ENCODE measurements at regions not wholly inside any gene's neighbourhood (a gene's known extent, or its start where the extent isn't known, plus 50 kb on each side); places are given as distances from the start of the nearest gene placed in this dataset.
"Not testable (repeated sequence)": the region's sequence is repeated elsewhere in the genome, so short reads cannot be mapped to it uniquely, and the experiment has no call there.

DNA sequence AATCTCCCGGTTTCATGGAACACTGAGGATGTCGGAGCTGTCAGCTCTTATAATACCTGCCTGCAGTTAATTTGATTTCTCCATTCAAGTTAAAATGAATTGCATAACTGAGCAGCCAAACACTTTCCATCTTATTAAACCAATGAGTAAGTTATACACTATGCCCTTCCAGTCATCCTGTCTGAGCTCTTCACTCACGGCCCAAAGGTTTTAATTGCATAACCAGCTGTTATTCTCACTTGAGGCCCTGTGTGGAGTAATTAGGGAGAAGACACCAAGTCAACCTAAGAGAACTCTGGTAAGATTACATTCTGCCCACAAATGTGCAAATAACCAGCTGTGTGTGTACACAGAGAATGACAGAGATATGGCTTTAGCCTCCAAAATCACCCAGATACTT, 303.5 kb downstream of the TBC1D4 start:
- no peak for DNase-seq (ENCODE audit: low spot score)

- DNase-seq (ENCODE audit: low spot score), result no peak
Observed at GRCh38 chr13:75175575-75175974, 306.4 kb downstream of the TBC1D4 start.

GRCh38 chr13:75175097-75175496, 306.9 kb downstream of the TBC1D4 start:
- DNase-seq (ENCODE audit: low spot score), result not testable (repeated sequence)

GRCh38 chr13:75174481-75174880, 307.5 kb downstream of the TBC1D4 start:
- DNase-seq (ENCODE audit: low spot score), result no peak

GRCh38 chr13:75173457-75174356, 308.3 kb downstream of the TBC1D4 start:
- no peak for DNase-seq (ENCODE audit: low spot score)

DNA sequence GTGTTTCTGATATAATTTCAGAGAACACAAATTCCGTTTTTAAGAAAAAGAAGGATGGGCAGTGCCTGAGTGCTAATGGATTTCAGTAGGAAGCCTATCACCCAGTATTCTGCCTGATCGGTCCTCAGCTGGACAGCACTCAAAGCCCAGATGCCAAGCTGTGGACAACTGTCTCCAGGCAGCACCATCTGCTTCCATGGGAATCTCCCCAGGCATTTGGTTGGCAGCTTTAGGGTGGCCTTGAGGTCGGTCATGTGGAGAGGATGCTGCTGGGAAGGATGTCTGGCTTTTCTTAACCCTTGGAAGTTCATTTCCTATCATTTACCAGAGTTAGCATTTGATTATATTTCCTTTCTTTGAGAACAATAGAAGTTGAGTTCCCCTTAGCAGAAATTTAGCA, 311.7 kb downstream of the TBC1D4 start:
- DNase-seq (ENCODE audit: low spot score), result no peak

- DNase-seq (ENCODE audit: low spot score), result no peak
Observed at GRCh38 chr13:75165543-75166230, 316.3 kb downstream of the TBC1D4 start.

DNA sequence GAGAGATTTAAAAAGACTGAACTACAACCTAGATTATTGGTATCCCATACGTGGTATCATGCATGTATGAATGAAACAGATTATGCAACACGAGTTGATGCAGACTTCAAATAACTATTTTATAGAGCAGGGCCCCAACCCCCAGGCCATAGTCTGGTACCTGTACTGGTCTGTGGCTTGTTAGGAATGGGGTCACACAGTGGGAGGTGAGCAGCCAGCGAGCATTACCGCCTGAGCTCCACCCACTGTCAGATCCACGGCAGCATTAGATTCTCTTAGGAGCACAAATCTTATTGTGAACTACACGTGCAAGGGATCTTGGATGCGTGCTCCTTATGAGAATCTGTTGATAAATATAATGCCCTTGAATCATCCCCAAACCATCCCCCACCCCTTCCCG, 320.2 kb downstream of the TBC1D4 start:
- no peak for DNase-seq (ENCODE audit: low spot score)

DNA sequence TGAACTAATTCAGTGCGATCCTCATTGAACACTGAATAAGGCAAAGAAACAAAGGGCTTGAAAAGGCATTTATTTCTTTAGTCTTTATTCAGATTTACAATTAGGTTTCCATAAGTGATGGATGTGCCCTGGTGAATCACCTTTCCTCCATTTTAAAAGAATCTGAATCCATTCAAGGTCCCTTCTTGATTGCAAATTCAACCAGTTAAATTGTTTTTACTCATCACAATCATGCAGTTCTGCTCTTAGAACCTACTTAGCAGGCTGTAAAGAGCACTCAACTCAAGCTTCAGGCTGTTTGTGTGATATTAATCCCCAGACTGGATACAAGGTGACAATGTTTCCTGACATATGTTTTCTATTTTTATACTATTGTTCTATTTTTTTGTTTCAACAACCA, 321.0 kb downstream of the TBC1D4 start:
- no peak for DNase-seq (ENCODE audit: low spot score)

GRCh38 chr13:75154331-75154730, 327.6 kb downstream of the TBC1D4 start:
- DNase-seq (ENCODE audit: low spot score), result no peak

DNA sequence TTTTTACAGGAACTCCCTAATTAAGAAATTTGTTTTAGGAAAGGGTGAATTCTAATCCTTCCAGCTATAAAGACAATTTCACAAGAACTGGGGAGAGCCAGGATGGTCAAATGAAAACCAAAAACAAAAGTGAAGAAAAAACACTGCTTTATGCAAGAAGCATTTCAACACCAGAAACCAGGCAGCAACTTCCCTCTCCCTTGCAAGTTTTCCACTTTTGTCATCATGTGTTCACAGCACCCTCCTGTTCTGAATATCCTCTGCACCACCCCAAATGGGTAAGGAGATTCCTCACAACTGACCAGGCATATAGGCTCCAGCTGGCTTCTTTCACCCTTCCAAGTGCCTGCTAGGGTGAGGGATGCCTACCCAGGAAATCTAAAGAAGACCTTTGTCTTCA, 328.1 kb downstream of the TBC1D4 start:
- no peak for DNase-seq (ENCODE audit: low spot score)

- no peak for DNase-seq (ENCODE audit: low spot score)
Observed at GRCh38 chr13:75153386-75153785, 328.6 kb downstream of the TBC1D4 start.

DNA sequence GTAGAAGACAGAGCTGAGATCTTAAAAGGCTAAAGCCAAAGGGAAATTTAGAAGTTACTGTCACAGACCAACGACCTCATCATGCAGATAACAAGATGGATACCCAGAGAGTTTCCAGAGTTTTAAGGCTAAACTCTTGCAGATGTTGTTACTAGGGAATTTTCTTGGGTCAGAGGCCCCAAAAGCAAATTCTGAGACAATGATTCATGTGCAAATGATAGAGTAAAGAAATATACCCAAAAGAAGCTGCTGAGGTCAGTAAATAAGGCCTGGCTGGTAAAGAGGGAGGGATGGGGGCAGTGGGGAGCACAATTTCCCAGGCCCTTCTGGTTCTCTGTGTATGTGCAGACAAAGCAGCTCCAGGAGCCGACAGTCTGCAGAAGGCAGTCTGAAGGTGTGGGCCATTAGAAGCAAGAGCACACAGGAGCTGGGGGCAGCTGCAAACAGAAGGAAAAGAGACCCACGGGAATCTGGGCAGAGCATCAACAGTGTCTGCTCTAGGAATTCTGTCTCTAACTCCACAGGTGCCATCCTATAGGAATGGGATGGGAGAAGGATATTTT, 330.8 kb downstream of the TBC1D4 start:
- no peak for DNase-seq (ENCODE audit: low spot score)

DNA sequence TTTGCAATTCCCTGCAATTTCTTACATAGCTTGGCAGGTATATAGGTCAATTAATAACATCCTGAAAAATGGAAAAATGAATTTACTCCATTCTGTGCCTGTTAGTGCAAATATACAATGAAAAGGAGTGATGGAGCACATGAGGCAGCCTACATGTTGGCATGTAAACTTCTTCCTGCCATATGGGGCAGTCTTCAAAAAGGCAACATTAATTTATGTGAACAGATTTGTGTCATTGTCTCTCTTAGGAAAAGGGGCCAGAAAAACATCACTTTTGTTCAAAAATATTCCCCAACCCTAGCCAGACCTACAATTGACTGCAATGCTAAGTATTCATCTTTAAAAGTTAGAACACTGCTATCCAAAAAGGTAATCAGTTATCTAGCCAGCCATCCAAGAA, 332.2 kb downstream of the TBC1D4 start:
- DNase-seq (ENCODE audit: low spot score), result no peak

GRCh38 chr13:75147946-75148345, 334.0 kb downstream of the TBC1D4 start:
- no peak for DNase-seq (ENCODE audit: low spot score)

- no peak for DNase-seq (ENCODE audit: low spot score)
Observed at GRCh38 chr13:75146436-75146835, 335.5 kb downstream of the TBC1D4 start.

DNA sequence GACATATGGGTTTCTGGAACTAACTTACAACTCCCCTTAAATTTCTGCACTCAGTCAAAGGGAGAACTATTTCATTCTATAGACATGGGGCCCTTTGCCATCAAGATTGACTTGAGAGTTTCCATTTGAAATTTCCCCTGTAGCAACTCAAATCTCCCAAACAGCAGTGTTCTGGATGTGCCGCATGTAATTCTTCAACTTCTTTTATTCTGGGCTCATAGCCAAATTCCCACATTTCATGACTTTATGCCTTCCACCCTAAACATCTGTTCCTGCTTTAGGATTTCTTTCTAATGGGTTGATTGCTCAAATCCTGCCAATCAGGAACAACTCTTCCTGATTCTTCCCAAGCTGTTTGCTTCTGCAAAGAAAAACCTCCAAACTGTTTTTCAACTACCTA, 336.0 kb downstream of the TBC1D4 start:
- DNase-seq (ENCODE audit: low spot score), result no peak

GRCh38 chr13:75139291-75139690, 342.7 kb downstream of the TBC1D4 start:
- DNase-seq (ENCODE audit: low spot score), result no peak

DNA sequence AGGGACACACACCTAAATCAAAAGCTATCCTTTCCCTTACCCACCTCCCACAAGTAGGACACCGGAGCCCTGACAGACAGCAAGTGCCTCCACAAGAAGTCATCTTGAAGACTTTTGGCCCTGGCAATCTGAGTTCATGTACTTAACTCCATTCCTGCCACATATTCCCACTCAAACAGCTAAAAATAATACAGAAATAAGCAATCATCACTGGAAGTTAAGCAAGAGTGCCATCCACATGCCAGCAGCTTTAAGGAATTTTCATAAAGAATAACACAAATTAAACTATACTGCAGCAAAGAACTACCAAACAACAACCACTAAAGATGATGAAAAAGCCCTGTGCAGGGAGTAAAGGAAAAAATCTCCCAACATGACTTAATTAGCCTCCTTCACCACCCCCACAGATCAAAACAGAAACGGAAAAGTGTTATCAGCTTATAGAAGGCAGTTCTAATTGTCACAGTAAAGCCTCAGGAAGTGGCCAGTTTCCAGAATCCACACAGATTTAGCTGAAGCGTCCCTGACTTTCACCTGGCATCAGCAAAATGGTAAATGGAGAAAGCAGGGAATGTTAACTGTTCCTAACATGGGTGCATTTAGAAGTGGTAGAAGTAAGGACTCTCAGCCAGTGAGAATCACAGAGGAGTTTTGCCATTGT, 343.9 kb downstream of the TBC1D4 start:
- DNase-seq (ENCODE audit: low spot score), result no peak

DNA sequence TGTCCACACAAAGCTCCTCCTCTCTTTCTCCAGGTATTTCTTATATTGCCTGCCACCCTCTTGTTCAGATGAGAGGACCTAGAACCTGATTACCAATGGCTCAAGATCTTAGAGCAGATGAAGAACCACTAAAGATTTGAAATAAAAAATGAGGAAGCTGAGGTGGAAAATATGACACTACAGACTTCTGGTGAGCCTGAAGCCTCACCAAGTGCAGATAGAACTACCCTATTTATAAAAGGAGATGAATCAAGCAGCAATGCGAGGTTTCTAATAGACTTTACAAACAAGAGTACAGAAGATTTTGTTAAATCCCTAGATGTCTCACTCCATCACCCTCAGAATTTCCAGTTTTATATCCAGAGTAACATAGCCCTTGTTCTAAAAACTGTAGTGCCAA, 345.8 kb downstream of the TBC1D4 start:
- DNase-seq (ENCODE audit: low spot score), result no peak

DNA sequence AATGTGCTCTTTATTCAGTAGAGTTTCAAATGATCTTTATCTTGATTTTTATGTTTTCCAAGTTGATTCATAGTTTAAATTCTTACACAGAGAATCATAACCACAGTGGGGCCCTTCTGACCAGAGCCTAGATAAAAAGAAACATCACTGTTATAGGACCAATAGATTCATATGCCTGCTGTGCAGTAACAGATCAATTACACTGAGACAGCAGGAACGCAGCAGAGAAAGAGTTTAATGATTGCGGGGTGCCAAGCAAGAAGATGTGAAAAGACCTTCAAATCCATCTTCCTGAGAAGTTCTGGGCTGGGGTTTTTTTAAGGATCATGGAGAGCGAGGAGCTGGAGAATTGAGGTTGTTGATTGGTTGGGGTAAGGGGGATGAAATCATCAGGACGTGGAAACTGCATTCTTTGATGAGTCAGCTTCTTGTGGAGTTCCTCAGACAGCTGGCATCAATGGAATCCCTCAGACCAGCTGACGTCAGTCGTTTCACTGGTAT, 346.6 kb downstream of the TBC1D4 start:
- no peak for DNase-seq (ENCODE audit: low spot score)
